NCI-H2171 treated with DMSO at 0.1 percent for 48 hours (cell line): ENCODE measurements at regions not wholly inside any gene's neighbourhood (a gene's known extent, or its start where the extent isn't known, plus 50 kb on each side); places are given as distances from the start of the nearest gene placed in this dataset.

Source experiments
- DNase-seq: peaks from one replicate; lab custom pipeline; 2025; lab: John Stamatoyannopoulos, UW

GRCh38 chr3:25292036-25292435, 136.0 kb upstream of the RARB start:
- no peak for DNase-seq

GRCh38 chr3:25292595-25292994, 135.5 kb upstream of the RARB start:
- no peak for DNase-seq

- DNase-seq = peak; percentile 3
These were observed 134.3 kb upstream of the RARB start for GRCh38 chr3:25293736-25294135.

- DNase-seq = no peak
These were observed 133.8 kb upstream of the RARB start for GRCh38 chr3:25294169-25294805.

GRCh38 chr3:25297667-25298585, 130.1 kb upstream of the RARB start:
- DNase-seq = no peak

GRCh38 chr3:25300141-25300540, 127.9 kb upstream of the RARB start:
- no peak for DNase-seq

GRCh38 chr3:25304916-25305315, 123.1 kb upstream of the RARB start:
- no peak for DNase-seq

- DNase-seq = no peak
These were observed 122.0 kb upstream of the RARB start for GRCh38 chr3:25306066-25306465.

GRCh38 chr3:25306705-25307104, 121.4 kb upstream of the RARB start:
- no peak for DNase-seq

- DNase-seq = no peak
These were observed 114.8 kb upstream of the RARB start for GRCh38 chr3:25313286-25313685.

- no peak for DNase-seq
These were observed 103.0 kb upstream of the RARB start for GRCh38 chr3:25324954-25325655.

GRCh38 chr3:25335356-25335755, 92.7 kb upstream of the RARB start:
- DNase-seq = no peak

GRCh38 chr3:25338158-25338725, 89.8 kb upstream of the RARB start:
- peak; percentile 14 for DNase-seq

- no peak for DNase-seq
These were observed 88.8 kb upstream of the RARB start for GRCh38 chr3:25339225-25339624.

- DNase-seq = no peak
These were observed 83.4 kb upstream of the RARB start for GRCh38 chr3:25344670-25345069.

GRCh38 chr3:25349095-25349494, 79.0 kb upstream of the RARB start:
- DNase-seq = no peak

GRCh38 chr3:25349828-25350724, 78.0 kb upstream of the RARB start:
- no peak for DNase-seq

- DNase-seq = no peak
These were observed 77.3 kb upstream of the RARB start for GRCh38 chr3:25350725-25351114.

- DNase-seq = no peak
These were observed 74.0 kb upstream of the RARB start for GRCh38 chr3:25354071-25354470.

- no peak for DNase-seq
These were observed 72.8 kb upstream of the RARB start for GRCh38 chr3:25355034-25355885.

- no peak for DNase-seq
These were observed 72.1 kb upstream of the RARB start for GRCh38 chr3:25355998-25356397.
